ENCODE measurements at regions not wholly inside any gene's neighbourhood (a gene's known extent, or its start where the extent isn't known, plus 50 kb on each side); places are given as distances from the start of the nearest gene placed in this dataset.

- TF ChIP-seq, protein P1, sequence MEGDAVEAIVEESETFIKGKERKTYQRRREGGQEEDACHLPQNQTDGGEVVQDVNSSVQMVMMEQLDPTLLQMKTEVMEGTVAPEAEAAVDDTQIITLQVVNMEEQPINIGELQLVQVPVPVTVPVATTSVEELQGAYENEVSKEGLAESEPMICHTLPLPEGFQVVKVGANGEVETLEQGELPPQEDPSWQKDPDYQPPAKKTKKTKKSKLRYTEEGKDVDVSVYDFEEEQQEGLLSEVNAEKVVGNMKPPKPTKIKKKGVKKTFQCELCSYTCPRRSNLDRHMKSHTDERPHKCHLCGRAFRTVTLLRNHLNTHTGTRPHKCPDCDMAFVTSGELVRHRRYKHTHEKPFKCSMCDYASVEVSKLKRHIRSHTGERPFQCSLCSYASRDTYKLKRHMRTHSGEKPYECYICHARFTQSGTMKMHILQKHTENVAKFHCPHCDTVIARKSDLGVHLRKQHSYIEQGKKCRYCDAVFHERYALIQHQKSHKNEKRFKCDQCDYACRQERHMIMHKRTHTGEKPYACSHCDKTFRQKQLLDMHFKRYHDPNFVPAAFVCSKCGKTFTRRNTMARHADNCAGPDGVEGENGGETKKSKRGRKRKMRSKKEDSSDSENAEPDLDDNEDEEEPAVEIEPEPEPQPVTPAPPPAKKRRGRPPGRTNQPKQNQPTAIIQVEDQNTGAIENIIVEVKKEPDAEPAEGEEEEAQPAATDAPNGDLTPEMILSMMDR (IDR thresholded peaks at IDR 0.05), result no peak
- no peak for TF ChIP-seq REST (IDR thresholded peaks at IDR 0.05; ENCODE audit: insufficient read depth in 1 of 2, low read depth in 2 of 2, low read length in 1 of 2)
Observed at GRCh38 chr2:6254441-6254840, 562.3 kb downstream of the SOX11 start.
